B cell (primary cell): ENCODE measurements at regions not wholly inside any gene's neighbourhood (a gene's known extent, or its start where the extent isn't known, plus 50 kb on each side); places are given as distances from the start of the nearest gene placed in this dataset.

Source experiments
- ATAC-seq: fragments of 200-7000 bp; cut with Tn5 transposase; one replicate; pipeline ENCODE4 v1.10.0; 2021; ENCODE audit warnings: low read depth, mild to moderate bottlenecking, moderate number of reproducible peaks, moderate library complexity
- CTCF ChIA-PET: fragments of 350-600 bp; sonication (Branson Sonifier 250); formaldehyde crosslinking; loops from one replicate; lab custom pipeline; 2021; ENCODE audit warnings: antibody characterized with exemption, inconsistent platforms; lab: Charles Lee
- POLR2A ChIA-PET: fragments of 350-600 bp; sonication (Branson Sonifier 250); formaldehyde crosslinking; loops from one replicate; lab custom pipeline; 2021; ENCODE audit warnings: antibody characterized with exemption; lab: Charles Lee
- DNase-seq: peaks from one replicate; pipeline ENCODE4 v3.0.0; 2013
- H2AFZ ChIP-seq: 2 replicates; pipeline ENCODE4 v1.6.1; 2012; ENCODE audit warnings: mild to moderate bottlenecking, low read depth, low read length; ENCODE audit not compliant: insufficient read depth, poor library complexity, severe bottlenecking
- H3K27ac ChIP-seq, 2 donors: 1 replicate in 1 of 2; 2 replicates in 1 of 2; pipeline ENCODE4 v1.5.1; 2012 to 2013; ENCODE audit warnings: low read length in 2 of 2, mild to moderate bottlenecking in 2 of 2, moderate library complexity in 1 of 2
- H3K27me3 ChIP-seq, 4 experiments: fragments of 200-600 bp in 1 of 4; sonication (generic) in 1 of 4; replicated peaks in 1 of 4; 1 replicate in 2 of 4; 2 replicates in 2 of 4; pipeline versions ENCODE4 v1.6.1 to v1.7.0; 2013 to 2016; ENCODE audit warnings: low read length in 3 of 4, mild to moderate bottlenecking in 2 of 4, mixed read lengths in 1 of 4, moderate library complexity in 1 of 4; ENCODE audit not compliant: insufficient read depth in 4 of 4, control insufficient read depth in 3 of 4; ENCODE audit errors: control extremely low read depth in 1 of 4
- H3K36me3 ChIP-seq, 2 experiments: replicated peaks in 1 of 2; 1 replicate in 1 of 2; 2 replicates in 1 of 2; pipeline versions ENCODE4 v1.6.1 to v1.7.1; 2013; ENCODE audit warnings: low read length in 1 of 2; ENCODE audit not compliant: insufficient read depth in 2 of 2, control insufficient read depth in 1 of 2; ENCODE audit errors: control extremely low read depth in 1 of 2, extremely low read depth in 1 of 2
- H3K4me1 ChIP-seq, 2 donors: fragments of 200-600 bp in 1 of 2; sonication (generic) in 1 of 2; 1 replicate in 1 of 2; 2 replicates in 1 of 2; pipeline versions ENCODE4 v1.5.1 to v1.6.1; 2013 to 2017; ENCODE audit warnings: low read length in 2 of 2; ENCODE audit not compliant: control insufficient read depth in 2 of 2, insufficient read depth in 2 of 2
- H3K4me2 ChIP-seq: replicated peaks from 2 replicates; pipeline ENCODE3; 2012; ENCODE audit warnings: mild to moderate bottlenecking, low read depth, low read length; ENCODE audit not compliant: poor library complexity, severe bottlenecking
- H3K4me3 ChIP-seq, 5 experiments: fragments of 200-600 bp in 1 of 5; sonication (generic) in 1 of 5; 1 replicate in 3 of 5; 2 replicates in 2 of 5; pipeline versions ENCODE4 v1.5.1 to v1.7.0; 2011 to 2016; ENCODE audit warnings: low read length in 4 of 5, mild to moderate bottlenecking in 4 of 5, low read depth in 2 of 5, control low read depth in 1 of 5, moderate library complexity in 1 of 5; ENCODE audit not compliant: insufficient read depth in 1 of 5; ENCODE audit errors: control extremely low read depth in 1 of 5, extremely low read depth in 1 of 5
- H3K79me2 ChIP-seq: fragments of 200-600 bp; sonication (generic); one replicate; pipeline ENCODE4 v1.6.0; 2016; ENCODE audit warnings: low read length; ENCODE audit not compliant: control insufficient read depth, insufficient read depth
- H3K9ac ChIP-seq: fragments of 200-600 bp; sonication (generic); 2 replicates; pipeline ENCODE4 v1.6.1; 2017; ENCODE audit warnings: mild to moderate bottlenecking, low read length, moderate library complexity
- H3K9me3 ChIP-seq, 3 donors: one replicate each; pipeline versions ENCODE4 v1.6.1 to v1.7.1; 2013; ENCODE audit warnings: low read length in 2 of 3; ENCODE audit not compliant: control insufficient read depth in 2 of 3, insufficient read depth in 1 of 3; ENCODE audit errors: control extremely low read depth in 1 of 3
- H4K20me1 ChIP-seq: 2 replicates; pipeline ENCODE4 v1.6.0; 2012; ENCODE audit warnings: mild to moderate bottlenecking, low read length; ENCODE audit not compliant: insufficient read depth, control insufficient read depth, poor library complexity, severe bottlenecking
- H3K27ac Mint-ChIP-seq: one replicate; pipeline ENCODE4 v1.8.0; 2021; ENCODE audit warnings: mixed read lengths
- H3K27me3 Mint-ChIP-seq: one replicate; pipeline ENCODE4 v1.8.0; 2021; ENCODE audit warnings: mixed read lengths
- H3K4me1 Mint-ChIP-seq: one replicate; pipeline ENCODE4 v1.8.0; 2021; ENCODE audit warnings: mixed read lengths
- H3K4me3 Mint-ChIP-seq: one replicate; pipeline ENCODE4 v1.8.0; 2021; ENCODE audit warnings: mixed read lengths
- H3K9me3 Mint-ChIP-seq: one replicate; pipeline ENCODE4 v1.8.0; 2022; ENCODE audit warnings: mixed read lengths; ENCODE audit not compliant: insufficient read depth
- CTCF ChIP-seq: fragments of 200-600 bp; IDR thresholded peaks from one replicate; pipeline ENCODE4 v1.8.0; 2022; ENCODE audit warnings: antibody characterized with exemption, mild to moderate bottlenecking
- EZH2 ChIP-seq: IDR thresholded peaks from 2 replicates; pipeline ENCODE4 v1.6.1; 2012; ENCODE audit warnings: borderline replicate concordance, low read depth, mild to moderate bottlenecking, moderate library complexity, low read length; ENCODE audit not compliant: insufficient read depth, poor library complexity, severe bottlenecking
- WGBS: methylation state at CpG from one replicate; pipeline ENCODE4 v1.1.5; 2013; ENCODE audit warnings: missing lambda C conversion rate; ENCODE audit not compliant: insufficient coverage; 5-methylcytosine and 5-hydroxymethylcytosine counted together
- intact Hi-C: fragments of 100-400 bp; cut with micrococcal nuclease; formaldehyde crosslinking; loops from one replicate; pipeline ENCODE4 v1.10.0; 2022

GRCh38 chr14:31930070-31930469 is 147.0 kb upstream of the ARHGAP5 start:
- Histone ChIP-seq H3K9me3 (no peaks in the 10 kb centered on the region), H3K4me2 (no peak overlapping the region), H3K27me3 (no peaks in the 10 kb centered on the region), H3K4me3 (no peak overlapping the region), H3K79me2 (no peaks in the 10 kb centered on the region), H4K20me1 (no peaks in the 10 kb centered on the region), H3K4me1 (no peaks in the 10 kb centered on the region), H3K36me3 (no peaks in the 10 kb centered on the region), H3K9ac (no peak overlapping the region), H2AFZ (no peak overlapping the region), H3K27ac (no peak overlapping the region)
- WGBS = 100% methylated on average over 1 of the region's 1 CpG
- ChIA-PET POLR2A (no interaction called here), CTCF (interaction anchor here (0.7 to 12.7 kb wide), 3 partner anchors 17 to 322 kb away, joined by 3 to 219 read pairs (median 4); no protein-coding TSS in a partner anchor)
- ATAC-seq (no peak), DNase-seq (no peak)
- Mint-ChIP-seq H3K27me3 (no peaks in the 10 kb centered on the region), H3K9me3 (no peaks in the 10 kb centered on the region), H3K4me3 (no peak overlapping the region), H3K27ac (no peak overlapping the region), H3K4me1 (no peaks in the 10 kb centered on the region)
- intact Hi-C loops = no loop called here
- TF ChIP-seq CTCF = no peak
- TF ChIP-seq EZH2 = no peak

DNA sequence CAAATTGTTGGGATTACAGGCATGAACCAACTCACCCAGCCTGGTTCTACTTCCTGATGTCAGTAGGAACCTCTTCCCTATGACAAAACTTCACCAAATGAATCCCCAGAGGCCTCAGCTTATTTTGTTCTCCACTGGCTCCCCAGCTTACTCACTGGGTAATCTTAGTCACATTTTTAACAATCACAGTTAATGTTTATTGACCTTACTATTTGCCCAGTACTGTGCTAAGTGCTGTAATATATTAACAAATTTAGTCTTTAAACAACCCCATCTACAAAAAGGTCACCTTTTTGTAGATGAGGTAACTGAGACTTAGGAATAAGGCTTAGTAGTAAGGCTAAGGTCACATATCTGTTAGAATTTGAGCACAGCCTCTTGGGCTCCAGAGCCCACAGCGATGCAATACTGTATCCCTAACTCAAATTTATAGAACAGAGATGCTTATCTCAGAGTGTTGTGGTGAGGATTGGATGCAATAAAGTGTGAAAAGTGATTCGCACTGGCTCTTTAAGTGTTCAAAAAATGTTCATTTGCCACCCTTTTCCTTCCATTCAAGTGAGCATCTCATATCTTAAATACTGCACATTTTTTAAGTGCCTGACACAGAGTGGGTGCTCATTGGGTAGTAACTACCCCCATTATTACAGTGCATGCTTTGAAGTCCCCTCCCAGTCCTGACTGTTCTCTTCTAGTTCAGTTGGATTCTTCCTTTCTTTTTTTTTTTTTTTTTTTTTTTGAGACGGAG is 146.4 kb upstream of the ARHGAP5 start:
- Histone ChIP-seq H3K27ac (no peak overlapping the region), H3K9ac (no peak overlapping the region), H4K20me1 (no peaks in the 10 kb centered on the region), H3K79me2 (no peaks in the 10 kb centered on the region), H3K4me2 (no peak overlapping the region), H3K4me1 (no peaks in the 10 kb centered on the region), H3K36me3 (no peaks in the 10 kb centered on the region), H3K9me3 (no peaks in the 10 kb centered on the region), H3K27me3 (no peaks in the 10 kb centered on the region), H3K4me3 (no peak overlapping the region), H2AFZ (no peak overlapping the region)
- H3K4me3 Mint-ChIP-seq = no peak overlapping the region
- intact Hi-C loops = no loop called here
- no peak overlapping the region for H3K27ac Mint-ChIP-seq
- no CpG with 5 or more reads among the region's 3 CpGs for WGBS
- ChIA-PET POLR2A (no interaction called here), CTCF (interaction anchor here (1.1 to 12.7 kb wide), 2 partner anchors 18 to 321 kb away, joined by 3 to 219 read pairs; no protein-coding TSS in a partner anchor)
- H3K27me3 Mint-ChIP-seq = no peaks in the 10 kb centered on the region
- no peak for DNase-seq
- no peaks in the 10 kb centered on the region for H3K9me3 Mint-ChIP-seq
- TF ChIP-seq EZH2 = no peak
- TF ChIP-seq CTCF = no peak
- no peak for ATAC-seq
- H3K4me1 Mint-ChIP-seq = no peaks in the 10 kb centered on the region
